ENCODE measurements at regions not wholly inside any gene's neighbourhood (a gene's known extent, or its start where the extent isn't known, plus 50 kb on each side); places are given as distances from the start of the nearest gene placed in this dataset.

- no peaks in the 10 kb centered on the region for H3K4me1 Mint-ChIP-seq
- H3K27ac Mint-ChIP-seq, result no peak overlapping the region
- H3K27me3 Mint-ChIP-seq (ENCODE audit: low read depth), result no peaks in the 10 kb centered on the region
- ChIA-PET CTCF (no interaction called here), POLR2A (no interaction called here)
- H3K36me3 Mint-ChIP-seq, result no peaks in the 10 kb centered on the region
- DNase-seq (ENCODE audit: low spot score) (no peak), ATAC-seq (no peak)
- TF ChIP-seq GABPB1 (CRISPR knock-in tag; IDR thresholded peaks at IDR 0.05) (no peak), ZNF396 (CRISPR knock-in tag; IDR thresholded peaks at IDR 0.05; ENCODE audit: borderline replicate concordance) (no peak), KAT7 (CRISPR knock-in tag; IDR thresholded peaks at IDR 0.05; ENCODE audit: borderline replicate concordance) (no peak), CBFB (CRISPR knock-in tag; IDR thresholded peaks at IDR 0.05; ENCODE audit: low read depth) (no peak)
- H3K4me3 Mint-ChIP-seq, result no peak overlapping the region
- H3K9me3 Mint-ChIP-seq, result peaks cover 5% of the 10 kb centered on the region
Measured at GRCh38 chr12:19994968-19995367, 373.4 kb upstream of the PDE3A start.

- POLR2A ChIA-PET, result no interaction called here
- H3K4me1 Mint-ChIP-seq, result peaks cover 6% of the 10 kb centered on the region
- H3K27me3 Mint-ChIP-seq (ENCODE audit: low read depth), result no peaks in the 10 kb centered on the region
- no peak for TF ChIP-seq JUN (CRISPR knock-in tag; IDR thresholded peaks at IDR 0.05)
- TF ChIP-seq ZNF396 (CRISPR knock-in tag; IDR thresholded peaks at IDR 0.05; ENCODE audit: borderline replicate concordance), result no peak
- TF ChIP-seq MYBL2 (CRISPR knock-in tag; IDR thresholded peaks at IDR 0.05), result no peak
- no peak for TF ChIP-seq NR2C2 (CRISPR knock-in tag; IDR thresholded peaks at IDR 0.05)
- no peak for TF ChIP-seq ARID4B (CRISPR knock-in tag; IDR thresholded peaks at IDR 0.05; ENCODE audit: borderline replicate concordance)
- TF ChIP-seq, protein P1, sequence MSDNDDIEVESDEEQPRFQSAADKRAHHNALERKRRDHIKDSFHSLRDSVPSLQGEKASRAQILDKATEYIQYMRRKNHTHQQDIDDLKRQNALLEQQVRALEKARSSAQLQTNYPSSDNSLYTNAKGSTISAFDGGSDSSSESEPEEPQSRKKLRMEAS (CRISPR knock-in tag; IDR thresholded peaks at IDR 0.05), result no peak
- TF ChIP-seq ZNF263 (CRISPR knock-in tag; IDR thresholded peaks at IDR 0.05; ENCODE audit: low read depth), result no peak
- TF ChIP-seq ZNF281 (CRISPR knock-in tag; IDR thresholded peaks at IDR 0.05), result no peak
- no peak for TF ChIP-seq ZNF671 (CRISPR knock-in tag; IDR thresholded peaks at IDR 0.05)
- H3K4me3 Mint-ChIP-seq, result no peak overlapping the region
- no peaks in the 10 kb centered on the region for H3K36me3 Mint-ChIP-seq
- peaks cover 12% of the 10 kb centered on the region for H3K9me3 Mint-ChIP-seq
- H3K27ac Mint-ChIP-seq, result no peak overlapping the region
- DNase-seq (ENCODE audit: low spot score) (no peak), ATAC-seq (no peak)
- CTCF ChIA-PET, result no interaction called here
Measured at GRCh38 chr12:19997656-19998400, 370.5 kb upstream of the PDE3A start.

- CTCF ChIA-PET, result no interaction called here
- H3K4me3 Mint-ChIP-seq, result no peak overlapping the region
Measured at GRCh38 chr12:19998411-19998810, 369.9 kb upstream of the PDE3A start.

More at GRCh38 chr12:19998411-19998810, 369.9 kb upstream of the PDE3A start:
- H3K4me1 Mint-ChIP-seq, result peaks cover 6% of the 10 kb centered on the region
- H3K9me3 Mint-ChIP-seq, result peaks cover 12% of the 10 kb centered on the region
- no peaks in the 10 kb centered on the region for H3K27me3 Mint-ChIP-seq (ENCODE audit: low read depth)
- H3K36me3 Mint-ChIP-seq, result no peaks in the 10 kb centered on the region
- H3K27ac Mint-ChIP-seq, result no peak overlapping the region
- POLR2A ChIA-PET, result no interaction called here
- DNase-seq (ENCODE audit: low spot score) (no peak), ATAC-seq (no peak)
- no peak for TF ChIP-seq ZNF121 (CRISPR knock-in tag; IDR thresholded peaks at IDR 0.05)
